ENCODE measurements at regions not wholly inside any gene's neighbourhood (a gene's known extent, or its start where the extent isn't known, plus 50 kb on each side); places are given as distances from the start of the nearest gene placed in this dataset.

DNA sequence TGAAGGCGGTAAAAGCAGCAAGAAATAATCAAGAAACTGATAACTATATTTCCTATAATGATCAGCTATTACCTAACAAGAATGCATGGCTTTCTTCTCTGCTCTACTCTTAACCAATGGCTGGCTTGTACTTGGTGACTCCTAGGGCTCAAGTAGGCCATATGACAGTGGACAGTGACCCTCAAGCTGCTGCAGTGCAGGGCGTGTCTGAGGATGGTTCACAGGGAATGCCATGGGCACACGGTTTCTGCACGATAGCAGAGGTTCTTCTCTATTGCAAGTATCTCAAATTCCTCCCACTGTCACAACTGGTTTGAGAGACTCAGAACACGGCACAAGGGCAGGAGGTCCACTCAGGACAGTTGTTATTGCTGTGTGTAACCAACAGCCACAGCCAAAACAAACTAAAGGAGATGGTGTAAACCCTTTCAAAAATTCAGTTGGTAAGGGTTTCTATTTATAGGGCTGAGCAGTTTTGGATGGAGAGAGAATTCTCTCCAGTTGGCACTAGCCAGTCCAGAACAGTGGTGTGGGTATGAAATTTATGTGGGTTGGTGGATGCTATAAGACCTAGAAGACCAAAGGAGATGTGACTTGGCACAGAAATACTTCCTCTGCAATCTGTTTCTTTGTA is 103.2 kb upstream of the ST8SIA2 start:
- H3K4me1 ChIP-seq (ENCODE audit: insufficient read depth, low read length) = no peaks in the 10 kb centered on the region
- H4K20me1 ChIP-seq (ENCODE audit: insufficient read depth, low read length) = no peaks in the 10 kb centered on the region
- ChIA-PET POLR2A (no interaction called here), CTCF (ENCODE audit: low intra/inter-chr PET ratio, low total read pairs) (no interaction called here)
- H3K79me2 ChIP-seq (ENCODE audit: insufficient read depth, low read length) = no peaks in the 10 kb centered on the region
- no peaks in the 10 kb centered on the region for H3K9me3 ChIP-seq (ENCODE audit: low read length)
- intact Hi-C loops (cut with micrococcal nuclease; ENCODE audit: unreplicated experiment) = no loop called here
- ATAC-seq (no peak), FAIRE-seq (no peak), DNase-seq (ENCODE audit: low spot score) (no peak)
- no peak overlapping the region for H3K27ac ChIP-seq (ENCODE audit: extremely low read length, insufficient read depth, low read length)
- BruUV-seq (replicated peaks) = no TSS peak
- H2AFZ ChIP-seq (ENCODE audit: low read length) = no peak overlapping the region
- H3K36me3 ChIP-seq (replicated peaks in 1 of 2; ENCODE audit: control insufficient read depth in 1 of 2, insufficient read depth in 2 of 2, low read length in 2 of 2) = no peaks in the 10 kb centered on the region
- TF ChIP-seq HOXA9 (CRISPR knock-in tag; IDR thresholded peaks at IDR 0.05; ENCODE audit: borderline replicate concordance) (no peak), RFXAP (CRISPR knock-in tag; IDR thresholded peaks at IDR 0.05; ENCODE audit: borderline replicate concordance) (no peak), PITX1 (CRISPR knock-in tag; IDR thresholded peaks at IDR 0.05) (no peak), NFRKB (IDR thresholded peaks at IDR 0.05) (no peak), RELA (CRISPR knock-in tag; IDR thresholded peaks at IDR 0.05) (no peak), RNF2 (conservative IDR thresholded peaks at IDR 0.05; ENCODE audit: low read depth) (no peak), POLR2G (IDR thresholded peaks at IDR 0.05; ENCODE audit: low read depth, low read length) (no peak), CCAR2 (optimal IDR thresholded peaks at IDR 0.05; ENCODE audit: low read depth, low read length) (no peak), SKI (IDR thresholded peaks at IDR 0.05; ENCODE audit: partially characterized antibody) (no peak), BRD4 (CRISPR knock-in tag; IDR thresholded peaks at IDR 0.05) (no peak), ZBTB3 (CRISPR knock-in tag; IDR thresholded peaks at IDR 0.05; ENCODE audit: borderline replicate concordance, low read depth) (no peak), ZNF124 (CRISPR knock-in tag; IDR thresholded peaks at IDR 0.05) (no peak), ZMYM2 (CRISPR knock-in tag; IDR thresholded peaks at IDR 0.05) (no peak), ARNT (IDR thresholded peaks at IDR 0.05) (no peak), HES4 (CRISPR knock-in tag; IDR thresholded peaks at IDR 0.05; ENCODE audit: borderline replicate concordance) (no peak)
- TF ChIP-seq, protein P1, sequence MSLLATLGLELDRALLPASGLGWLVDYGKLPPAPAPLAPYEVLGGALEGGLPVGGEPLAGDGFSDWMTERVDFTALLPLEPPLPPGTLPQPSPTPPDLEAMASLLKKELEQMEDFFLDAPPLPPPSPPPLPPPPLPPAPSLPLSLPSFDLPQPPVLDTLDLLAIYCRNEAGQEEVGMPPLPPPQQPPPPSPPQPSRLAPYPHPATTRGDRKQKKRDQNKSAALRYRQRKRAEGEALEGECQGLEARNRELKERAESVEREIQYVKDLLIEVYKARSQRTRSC (CRISPR knock-in tag; IDR thresholded peaks at IDR 0.05; ENCODE audit: low read depth) = no peak
- TF ChIP-seq, protein P2, sequence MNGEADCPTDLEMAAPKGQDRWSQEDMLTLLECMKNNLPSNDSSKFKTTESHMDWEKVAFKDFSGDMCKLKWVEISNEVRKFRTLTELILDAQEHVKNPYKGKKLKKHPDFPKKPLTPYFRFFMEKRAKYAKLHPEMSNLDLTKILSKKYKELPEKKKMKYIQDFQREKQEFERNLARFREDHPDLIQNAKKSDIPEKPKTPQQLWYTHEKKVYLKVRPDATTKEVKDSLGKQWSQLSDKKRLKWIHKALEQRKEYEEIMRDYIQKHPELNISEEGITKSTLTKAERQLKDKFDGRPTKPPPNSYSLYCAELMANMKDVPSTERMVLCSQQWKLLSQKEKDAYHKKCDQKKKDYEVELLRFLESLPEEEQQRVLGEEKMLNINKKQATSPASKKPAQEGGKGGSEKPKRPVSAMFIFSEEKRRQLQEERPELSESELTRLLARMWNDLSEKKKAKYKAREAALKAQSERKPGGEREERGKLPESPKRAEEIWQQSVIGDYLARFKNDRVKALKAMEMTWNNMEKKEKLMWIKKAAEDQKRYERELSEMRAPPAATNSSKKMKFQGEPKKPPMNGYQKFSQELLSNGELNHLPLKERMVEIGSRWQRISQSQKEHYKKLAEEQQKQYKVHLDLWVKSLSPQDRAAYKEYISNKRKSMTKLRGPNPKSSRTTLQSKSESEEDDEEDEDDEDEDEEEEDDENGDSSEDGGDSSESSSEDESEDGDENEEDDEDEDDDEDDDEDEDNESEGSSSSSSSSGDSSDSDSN (CRISPR knock-in tag; IDR thresholded peaks at IDR 0.05) = no peak
- TF ChIP-seq, protein P3, sequence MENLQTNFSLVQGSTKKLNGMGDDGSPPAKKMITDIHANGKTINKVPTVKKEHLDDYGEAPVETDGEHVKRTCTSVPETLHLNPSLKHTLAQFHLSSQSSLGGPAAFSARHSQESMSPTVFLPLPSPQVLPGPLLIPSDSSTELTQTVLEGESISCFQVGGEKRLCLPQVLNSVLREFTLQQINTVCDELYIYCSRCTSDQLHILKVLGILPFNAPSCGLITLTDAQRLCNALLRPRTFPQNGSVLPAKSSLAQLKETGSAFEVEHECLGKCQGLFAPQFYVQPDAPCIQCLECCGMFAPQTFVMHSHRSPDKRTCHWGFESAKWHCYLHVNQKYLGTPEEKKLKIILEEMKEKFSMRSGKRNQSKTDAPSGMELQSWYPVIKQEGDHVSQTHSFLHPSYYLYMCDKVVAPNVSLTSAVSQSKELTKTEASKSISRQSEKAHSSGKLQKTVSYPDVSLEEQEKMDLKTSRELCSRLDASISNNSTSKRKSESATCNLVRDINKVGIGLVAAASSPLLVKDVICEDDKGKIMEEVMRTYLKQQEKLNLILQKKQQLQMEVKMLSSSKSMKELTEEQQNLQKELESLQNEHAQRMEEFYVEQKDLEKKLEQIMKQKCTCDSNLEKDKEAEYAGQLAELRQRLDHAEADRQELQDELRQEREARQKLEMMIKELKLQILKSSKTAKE (CRISPR knock-in tag; IDR thresholded peaks at IDR 0.05; ENCODE audit: borderline replicate concordance) = no peak
- no peak overlapping the region for H3K9ac ChIP-seq (ENCODE audit: insufficient read depth, low read depth, low read length)
- WGBS (ENCODE audit: low lambda C conversion rate) = 0% methylated on average over 3 of the region's 5 CpGs
- no peak overlapping the region for H3K4me3 ChIP-seq (replicated peaks in 1 of 3; ENCODE audit: insufficient read depth in 1 of 3, low read depth in 2 of 3, low read length in 3 of 3)
- in situ Hi-C loops (cut with HindIII; ENCODE audit: extremely low pct_ligation_motif_present, low pct_unique_long_range_greater_than_20kb) = no loop called here
- H3K4me2 ChIP-seq (ENCODE audit: low read depth, low read length) = no peak overlapping the region
- no peaks in the 10 kb centered on the region; a peak in 1 of 5 replicates for H3K27me3 ChIP-seq (ENCODE audit: control insufficient read depth in 1 of 2, insufficient read depth in 2 of 2, low read length in 2 of 2)

Measured in HepG2 (cell line).